ENCODE measurements at regions not wholly inside any gene's neighbourhood (a gene's known extent, or its start where the extent isn't known, plus 50 kb on each side); places are given as distances from the start of the nearest gene placed in this dataset.

GRCh38 chr1:228650946-228651345, 84.3 kb upstream of the RHOU start:
- TF ChIP-seq CTCF (IDR thresholded peaks at IDR 0.05): no peak
- TF ChIP-seq POLR2A (IDR thresholded peaks at IDR 0.05): no peak
